ENCODE measurements at regions not wholly inside any gene's neighbourhood (a gene's known extent, or its start where the extent isn't known, plus 50 kb on each side); places are given as distances from the start of the nearest gene placed in this dataset.

- H3K9me3 ChIP-seq = no peaks in the 10 kb centered on the region
- H3K27ac ChIP-seq = no peak overlapping the region
- TF ChIP-seq POLR2A (IDR thresholded peaks at IDR 0.05) = no peak
- TF ChIP-seq CTCF (IDR thresholded peaks at IDR 0.05) = no peak
- H3K36me3 ChIP-seq = no peaks in the 10 kb centered on the region
- no peak for DNase-seq (ENCODE audit: low spot score in 2 of 2)
- H3K4me1 ChIP-seq = peaks cover 1% of the 10 kb centered on the region
- H3K4me3 ChIP-seq = no peak overlapping the region
- no peaks in the 10 kb centered on the region for H3K27me3 ChIP-seq
- WGBS = 52% methylated on average over 2 of the region's 2 CpGs
These were observed 419.9 kb downstream of the SPRY1 start for GRCh38 chr4:123816462-123816861.

- 70% methylated on average over 7 of the region's 7 CpGs for WGBS
- H3K9me3 ChIP-seq = no peaks in the 10 kb centered on the region
- H3K27me3 ChIP-seq = no peaks in the 10 kb centered on the region
- peak overlapping the region; percentile 20 for H3K27ac ChIP-seq
- peaks cover 6% of the 10 kb centered on the region for H3K4me1 ChIP-seq
- H3K4me3 ChIP-seq = no peak overlapping the region
- no peaks in the 10 kb centered on the region for H3K36me3 ChIP-seq
- no peak for DNase-seq (ENCODE audit: low spot score in 2 of 2)
- TF ChIP-seq POLR2A (IDR thresholded peaks at IDR 0.05) (no peak), CTCF (IDR thresholded peaks at IDR 0.05) (no peak), POLR2AphosphoS5 (IDR thresholded peaks at IDR 0.05) (no peak), EP300 (IDR thresholded peaks at IDR 0.05) (no peak)
These were observed 420.6 kb downstream of the SPRY1 start for GRCh38 chr4:123817025-123817688.

GRCh38 chr4:123819362-123820035 is 422.9 kb downstream of the SPRY1 start:
- DNase-seq (ENCODE audit: low spot score in 2 of 2) = no peak
- Histone ChIP-seq H3K4me1 (peaks cover 6% of the 10 kb centered on the region), H3K9me3 (no peaks in the 10 kb centered on the region), H3K27me3 (no peaks in the 10 kb centered on the region), H3K27ac (no peak overlapping the region), H3K4me3 (no peak overlapping the region), H3K36me3 (no peaks in the 10 kb centered on the region)
- TF ChIP-seq EP300 (IDR thresholded peaks at IDR 0.05) (no peak), CTCF (IDR thresholded peaks at IDR 0.05) (no peak), POLR2A (IDR thresholded peaks at IDR 0.05) (no peak), POLR2AphosphoS5 (IDR thresholded peaks at IDR 0.05) (no peak)

GRCh38 chr4:123821861-123822260 is 425.3 kb downstream of the SPRY1 start:
- Histone ChIP-seq H3K36me3 (no peaks in the 10 kb centered on the region), H3K27ac (no peak overlapping the region), H3K9me3 (no peaks in the 10 kb centered on the region), H3K4me3 (no peak overlapping the region), H3K4me1 (peaks cover 6% of the 10 kb centered on the region), H3K27me3 (no peaks in the 10 kb centered on the region)
- TF ChIP-seq POLR2AphosphoS5 (IDR thresholded peaks at IDR 0.05) = no peak
- TF ChIP-seq POLR2A (IDR thresholded peaks at IDR 0.05) = no peak
- no peak for TF ChIP-seq CTCF (IDR thresholded peaks at IDR 0.05)
- no peak for DNase-seq (ENCODE audit: low spot score in 2 of 2)

- Histone ChIP-seq H3K4me3 (no peak overlapping the region), H3K27ac (no peak overlapping the region), H3K36me3 (no peaks in the 10 kb centered on the region), H3K9me3 (no peaks in the 10 kb centered on the region), H3K4me1 (peaks cover 6% of the 10 kb centered on the region), H3K27me3 (no peaks in the 10 kb centered on the region)
- WGBS = 84% methylated on average over 2 of the region's 2 CpGs
- TF ChIP-seq POLR2AphosphoS5 (IDR thresholded peaks at IDR 0.05) (no peak), CTCF (IDR thresholded peaks at IDR 0.05) (no peak), EP300 (IDR thresholded peaks at IDR 0.05) (no peak), POLR2A (IDR thresholded peaks at IDR 0.05) (no peak)
- no peak for DNase-seq (ENCODE audit: low spot score in 2 of 2)
These were observed 425.8 kb downstream of the SPRY1 start for GRCh38 chr4:123822353-123822752.

Data from suprapubic skin (tissue), 4 donors.